Coronary artery (tissue), 2 donors: ENCODE measurements at regions not wholly inside any gene's neighbourhood (a gene's known extent, or its start where the extent isn't known, plus 50 kb on each side); places are given as distances from the start of the nearest gene placed in this dataset.

ENCODE experiments used
- DNase-seq: peaks from one replicate; pipeline ENCODE4 v3.0.0-alpha.2; 2017; ENCODE audit warnings: low spot score
- H3K27ac ChIP-seq, 2 donors: fragments of 200-600 bp; sonication (generic); one replicate each; pipeline ENCODE4 v1.5.1; 2016 to 2019
- H3K4me3 ChIP-seq: fragments of 200-600 bp; sonication (generic); 2 replicates; pipeline ENCODE4 v1.5.1; 2016; ENCODE audit warnings: mild to moderate bottlenecking, moderate library complexity
- TF ChIP-seq, protein P1 (sequence below): fragments of 200-600 bp; sonication (generic); IDR thresholded peaks from one replicate; pipeline ENCODE4 v1.5.1; 2019; ENCODE audit warnings: antibody characterized with exemption

DNA sequence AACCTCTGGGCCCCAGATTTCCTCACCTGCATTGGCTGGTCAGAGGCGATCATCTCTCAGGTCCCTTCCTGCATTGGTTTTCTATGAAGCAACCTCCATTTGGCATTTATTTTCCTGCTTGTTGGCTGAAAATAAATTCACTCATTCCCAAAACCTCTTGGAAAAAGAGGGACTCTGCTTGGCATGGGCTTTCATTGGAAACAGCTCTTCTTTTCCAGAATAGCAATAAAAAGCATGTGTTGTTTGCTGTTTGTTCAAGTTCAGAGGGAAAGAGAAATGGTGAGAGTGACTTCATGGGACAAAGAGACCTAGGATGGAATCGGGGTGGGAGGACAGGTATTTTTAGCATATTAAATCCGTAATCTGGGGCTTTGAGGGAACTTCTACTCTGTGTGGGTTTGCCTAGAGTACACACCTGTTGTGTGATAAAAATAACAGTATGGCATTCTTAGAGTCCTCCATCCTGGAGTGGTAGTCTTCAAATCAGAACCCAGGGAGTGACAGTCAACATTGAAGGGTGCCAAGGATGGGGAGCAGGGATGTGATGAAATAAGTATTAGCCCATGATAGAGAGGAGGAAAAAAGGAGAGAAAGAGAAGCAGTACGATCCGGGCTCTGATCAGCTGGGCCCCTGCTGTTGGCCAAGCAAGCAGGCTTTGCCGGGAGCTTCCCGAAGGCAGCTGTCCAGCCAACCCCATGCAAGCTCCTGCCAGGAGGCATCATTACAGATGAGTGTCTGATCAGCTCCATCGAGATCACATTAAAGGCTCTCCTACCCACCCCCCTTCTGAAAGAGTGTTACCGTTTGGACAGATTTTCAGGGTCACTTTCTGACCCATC is 131.9 kb upstream of the NFIA start:
- Histone ChIP-seq H3K4me3 (no peak overlapping the region), H3K27ac (no peak overlapping the region)
- TF ChIP-seq, protein P1, sequence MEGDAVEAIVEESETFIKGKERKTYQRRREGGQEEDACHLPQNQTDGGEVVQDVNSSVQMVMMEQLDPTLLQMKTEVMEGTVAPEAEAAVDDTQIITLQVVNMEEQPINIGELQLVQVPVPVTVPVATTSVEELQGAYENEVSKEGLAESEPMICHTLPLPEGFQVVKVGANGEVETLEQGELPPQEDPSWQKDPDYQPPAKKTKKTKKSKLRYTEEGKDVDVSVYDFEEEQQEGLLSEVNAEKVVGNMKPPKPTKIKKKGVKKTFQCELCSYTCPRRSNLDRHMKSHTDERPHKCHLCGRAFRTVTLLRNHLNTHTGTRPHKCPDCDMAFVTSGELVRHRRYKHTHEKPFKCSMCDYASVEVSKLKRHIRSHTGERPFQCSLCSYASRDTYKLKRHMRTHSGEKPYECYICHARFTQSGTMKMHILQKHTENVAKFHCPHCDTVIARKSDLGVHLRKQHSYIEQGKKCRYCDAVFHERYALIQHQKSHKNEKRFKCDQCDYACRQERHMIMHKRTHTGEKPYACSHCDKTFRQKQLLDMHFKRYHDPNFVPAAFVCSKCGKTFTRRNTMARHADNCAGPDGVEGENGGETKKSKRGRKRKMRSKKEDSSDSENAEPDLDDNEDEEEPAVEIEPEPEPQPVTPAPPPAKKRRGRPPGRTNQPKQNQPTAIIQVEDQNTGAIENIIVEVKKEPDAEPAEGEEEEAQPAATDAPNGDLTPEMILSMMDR, result no peak
- DNase-seq, result no peak

DNA sequence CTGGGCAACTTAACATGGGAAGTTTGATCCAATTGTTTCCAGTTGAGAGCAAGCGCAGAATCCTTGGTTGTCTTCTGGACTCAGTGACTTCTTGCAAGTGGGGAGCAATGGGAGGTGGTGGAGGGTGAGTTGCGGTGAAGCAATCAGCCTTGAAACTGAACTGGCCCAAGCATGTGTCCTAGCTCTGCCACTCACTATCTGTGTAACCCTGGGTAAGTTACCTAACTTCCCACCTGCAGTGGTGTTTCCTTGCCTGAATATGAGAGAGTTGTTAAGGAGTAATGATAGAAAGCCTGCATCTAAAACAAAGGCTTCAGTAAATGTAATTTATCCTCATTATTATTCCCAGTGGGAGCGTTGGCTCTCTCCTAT is 132.5 kb upstream of the NFIA start:
- Histone ChIP-seq H3K27ac (no peak overlapping the region), H3K4me3 (no peak overlapping the region)
- DNase-seq, result no peak
- TF ChIP-seq, protein P1, result no peak

DNA sequence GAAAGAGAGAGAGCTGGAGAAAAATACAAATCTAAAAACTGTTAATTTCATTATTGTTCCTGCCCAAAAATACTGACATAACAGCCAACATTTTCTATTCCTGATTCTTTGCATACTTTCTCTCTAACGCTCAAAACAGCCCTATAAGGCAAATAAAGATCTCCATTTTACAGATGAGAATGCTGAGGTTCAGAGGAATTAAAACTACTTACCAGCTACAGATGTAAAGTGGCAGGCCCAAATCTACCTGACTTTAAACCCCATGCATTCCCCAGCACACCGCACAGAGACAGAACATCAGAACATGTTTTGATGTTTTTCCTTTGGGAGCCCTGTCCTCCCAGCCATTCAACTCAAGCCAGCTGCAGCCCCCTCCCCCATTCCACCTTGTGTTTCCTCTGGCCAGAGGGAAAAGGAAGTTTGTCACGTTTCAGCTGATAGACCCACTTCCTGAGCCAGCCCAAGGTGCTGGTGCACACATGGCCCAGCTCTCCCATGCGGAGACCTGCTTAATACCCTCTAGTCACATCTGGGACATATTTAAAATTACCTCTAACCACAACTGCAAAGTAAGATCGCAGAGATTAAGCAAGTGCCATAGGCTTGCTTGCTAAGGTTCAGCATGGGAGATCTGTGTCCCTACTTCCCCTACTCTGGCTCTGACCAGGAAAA is 133.1 kb upstream of the NFIA start:
- no peak for DNase-seq
- TF ChIP-seq, protein P1, result no peak
- Histone ChIP-seq H3K27ac (no peak overlapping the region), H3K4me3 (no peak overlapping the region)

DNA sequence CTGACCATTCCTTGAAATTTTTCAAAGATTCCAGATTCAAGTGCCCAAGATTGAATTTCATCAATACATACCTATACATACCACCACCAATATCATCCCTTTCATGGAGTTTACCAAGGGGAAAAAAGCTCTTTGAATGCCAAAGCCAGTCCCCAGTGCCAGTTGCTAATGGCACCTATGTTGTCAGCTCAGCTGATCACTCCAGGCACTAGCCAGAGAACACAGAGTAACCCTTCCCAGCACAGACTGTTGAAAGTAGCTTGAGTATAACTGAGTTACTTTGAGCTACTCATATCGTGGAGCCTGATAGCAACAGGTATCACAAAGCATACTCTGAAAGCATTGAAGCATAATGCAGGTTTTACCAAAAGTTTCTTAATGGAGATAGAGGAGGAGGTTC is 133.9 kb upstream of the NFIA start:
- no peak for DNase-seq
- Histone ChIP-seq H3K27ac (no peak overlapping the region), H3K4me3 (no peak overlapping the region)
- TF ChIP-seq, protein P1, result no peak

DNA sequence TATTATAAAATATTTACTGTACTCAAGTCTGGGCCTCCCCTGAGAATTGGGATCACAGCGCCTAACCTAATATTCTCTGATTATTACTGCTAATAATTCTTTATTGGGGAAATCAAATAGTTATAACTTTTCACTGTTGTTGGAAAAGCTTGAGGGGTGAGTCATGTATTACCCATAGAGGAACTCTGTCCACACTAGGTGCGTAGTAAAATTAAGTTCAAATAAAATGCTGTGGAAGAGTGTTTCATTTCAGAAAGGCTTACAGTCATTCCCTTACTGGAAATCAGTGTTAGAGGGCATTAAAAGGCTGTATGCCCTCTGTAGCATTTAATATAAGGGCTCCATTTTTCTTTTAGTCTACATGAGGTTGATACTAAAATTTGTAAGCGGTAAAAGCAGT is 135.0 kb upstream of the NFIA start:
- no peak for DNase-seq
- H3K27ac ChIP-seq, result no peak overlapping the region
- no peak overlapping the region for H3K4me3 ChIP-seq
- TF ChIP-seq, protein P1, result no peak

DNA sequence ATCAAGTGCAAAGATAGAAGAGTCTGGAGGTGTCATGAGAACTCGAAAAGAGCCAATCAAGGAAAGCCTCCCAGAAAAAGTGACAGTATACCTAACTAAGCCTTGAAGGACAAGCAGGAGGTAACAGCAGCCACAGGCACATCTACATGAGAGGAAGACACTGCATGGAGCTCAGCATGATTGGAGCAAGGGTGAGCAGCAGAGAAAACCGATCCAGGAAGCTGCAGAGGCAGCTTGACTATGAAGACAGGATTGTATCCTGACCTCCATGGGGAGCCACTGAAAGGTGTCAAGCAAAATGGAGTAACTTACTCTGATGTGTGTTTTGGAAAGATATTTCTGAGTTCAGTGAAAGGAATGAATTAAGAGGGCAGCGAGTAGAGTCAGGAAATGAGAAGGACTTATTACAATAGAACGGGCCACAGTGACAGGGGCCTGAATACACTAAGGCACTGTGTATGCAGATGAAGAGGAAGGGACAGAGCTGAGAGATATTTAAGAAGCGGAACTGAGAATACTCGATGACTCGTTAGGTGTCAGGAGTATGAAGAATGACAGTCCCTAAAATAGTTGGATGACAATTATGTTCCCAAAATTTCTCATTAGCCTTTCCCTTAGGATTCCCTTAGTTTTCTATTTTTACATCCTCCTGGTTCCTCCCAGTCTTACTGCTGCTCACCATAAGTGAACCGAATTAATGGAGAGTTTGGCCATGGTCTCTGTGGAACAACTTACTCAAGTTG is 139.3 kb upstream of the NFIA start:
- H3K4me3 ChIP-seq, result no peak overlapping the region
- TF ChIP-seq, protein P1, result no peak
- no peak overlapping the region for H3K27ac ChIP-seq
- DNase-seq, result no peak
